Stomach (tissue), 8 donors: ENCODE measurements at regions not wholly inside any gene's neighbourhood (a gene's known extent, or its start where the extent isn't known, plus 50 kb on each side); places are given as distances from the start of the nearest gene placed in this dataset.

ENCODE experiments used
- DNase-seq, 2 donors: peaks; one replicate each; pipeline versions ENCODE4 v3.0.0 to v3.0.0-alpha.2; 2013 to 2019
- H3K27ac ChIP-seq, 5 donors: fragments of 200-600 bp in 4 of 5; sonication (generic) in 4 of 5; one replicate each; pipeline ENCODE4 v1.5.1; 2013 to 2019; ENCODE audit warnings: mild to moderate bottlenecking in 1 of 5, moderate library complexity in 1 of 5
- H3K27me3 ChIP-seq, 3 donors: fragments of 200-600 bp; sonication (generic); one replicate each; pipeline ENCODE4 v1.5.1; 2017 to 2019; ENCODE audit warnings: mixed run types in 1 of 3
- H3K36me3 ChIP-seq, 4 donors: fragments of 200-600 bp; sonication (generic); 1 replicate in 3 of 4; 2 replicates in 1 of 4; pipeline ENCODE4 v1.5.1; 2016 to 2019
- H3K4me1 ChIP-seq, 4 donors: fragments of 200-600 bp; sonication (generic); one replicate each; pipeline ENCODE4 v1.5.1; 2016 to 2019
- H3K4me3 ChIP-seq, 4 donors: fragments of 200-600 bp; sonication (generic) in 3 of 4; one replicate each; pipeline ENCODE4 v1.5.1; 2016 to 2019; ENCODE audit warnings: mild to moderate bottlenecking in 1 of 4
- H3K9me3 ChIP-seq, 4 donors: fragments of 200-600 bp; sonication (generic); one replicate each; pipeline ENCODE4 v1.5.1; 2016 to 2019
- EP300 ChIP-seq: sonication (generic); formaldehyde crosslinking; IDR thresholded peaks from one replicate; pipeline ENCODE4 v1.6.1; 2017; ENCODE audit warnings: antibody characterized with exemption
- POLR2A ChIP-seq, 4 donors: fragments of 450-650 bp; IDR thresholded peaks; one replicate each; pipeline ENCODE4 v1.6.1; 2016; ENCODE audit warnings: antibody characterized with exemption in 4 of 4, control low read depth in 2 of 4, mild to moderate bottlenecking in 1 of 4, moderate library complexity in 1 of 4
- POLR2AphosphoS5 ChIP-seq, 3 donors: sonication (generic); formaldehyde crosslinking; IDR thresholded peaks; one replicate each; pipeline ENCODE4 v1.6.1; 2016; ENCODE audit warnings: antibody characterized with exemption in 3 of 3
- WGBS, 5 donors: extraction: QIAGEN DNeasy Blood & Tissue Kit in 3 of 5; methylation state at CpG; one replicate each; pipeline versions ENCODE4 v1.1.5 to v1.1.7; 2013 to 2018; 5-methylcytosine and 5-hydroxymethylcytosine counted together
- intact Hi-C: fragments of 100-400 bp; cut with DNase I; formaldehyde crosslinking; loops from one replicate; pipeline ENCODE4 v1.15.1; 2023; ENCODE audit warnings: low total_unique reads
- small RNA-seq, 4 donors: library from RNA; depleted of rRNA; stranded (forward); fragments of <200 nt; gene quantifications; one replicate each; pipeline ENCODE3, GENCODE V24; 2016
- TF ChIP-seq, protein P1 (sequence below), 7 experiments: fragments of 450-650 bp in 4 of 7; fragments of 200-600 bp in 3 of 7; sonication (generic) in 3 of 7; IDR thresholded peaks; one replicate each; pipeline ENCODE4 v1.5.1; 2016 to 2019; ENCODE audit warnings: antibody characterized with exemption in 7 of 7, control low read depth in 2 of 7, mild to moderate bottlenecking in 1 of 7
- donor health status: healthy with polysubstance abuse.
- donor health status: Bipolar disorder and iron deficiency.
- donor health status: healthy.

DNA sequence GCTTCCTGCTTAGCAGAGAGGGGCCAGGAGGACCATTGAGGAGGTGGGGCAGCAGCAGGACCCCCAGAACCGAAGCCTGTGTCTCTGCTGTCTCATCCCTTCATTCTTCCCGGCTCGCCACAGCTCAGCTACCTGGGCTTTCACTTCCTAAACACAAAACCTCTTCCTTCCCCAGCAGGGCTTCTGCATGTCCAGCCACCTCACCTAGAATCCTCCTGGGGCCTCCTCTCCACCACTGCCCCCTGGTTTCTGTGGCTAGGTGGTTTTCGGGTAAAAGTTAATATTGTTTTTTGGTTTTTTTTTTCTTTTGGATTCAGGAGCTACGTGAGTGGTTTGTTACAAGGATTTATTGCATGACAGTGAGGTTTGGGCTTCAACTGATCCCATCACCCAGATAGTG lies 61.8 kb upstream of the PABPC3 start:
- Histone ChIP-seq H3K4me3 (no peak overlapping the region), H3K36me3 (no peaks in the 10 kb centered on the region), H3K9me3 (no peaks in the 10 kb centered on the region), H3K27ac (no peak overlapping the region), H3K4me1 (no peaks in the 10 kb centered on the region), H3K27me3 (peaks cover 0 to 45% (median 0%) of the 10 kb centered on the region in 3 donors)
- WGBS, 5 donors = 71 to 75% (median 73%) methylated on average over 5 of the region's 5 CpGs
- TF ChIP-seq POLR2AphosphoS5 (IDR thresholded peaks at IDR 0.05) = no peak
- TF ChIP-seq, protein P1, sequence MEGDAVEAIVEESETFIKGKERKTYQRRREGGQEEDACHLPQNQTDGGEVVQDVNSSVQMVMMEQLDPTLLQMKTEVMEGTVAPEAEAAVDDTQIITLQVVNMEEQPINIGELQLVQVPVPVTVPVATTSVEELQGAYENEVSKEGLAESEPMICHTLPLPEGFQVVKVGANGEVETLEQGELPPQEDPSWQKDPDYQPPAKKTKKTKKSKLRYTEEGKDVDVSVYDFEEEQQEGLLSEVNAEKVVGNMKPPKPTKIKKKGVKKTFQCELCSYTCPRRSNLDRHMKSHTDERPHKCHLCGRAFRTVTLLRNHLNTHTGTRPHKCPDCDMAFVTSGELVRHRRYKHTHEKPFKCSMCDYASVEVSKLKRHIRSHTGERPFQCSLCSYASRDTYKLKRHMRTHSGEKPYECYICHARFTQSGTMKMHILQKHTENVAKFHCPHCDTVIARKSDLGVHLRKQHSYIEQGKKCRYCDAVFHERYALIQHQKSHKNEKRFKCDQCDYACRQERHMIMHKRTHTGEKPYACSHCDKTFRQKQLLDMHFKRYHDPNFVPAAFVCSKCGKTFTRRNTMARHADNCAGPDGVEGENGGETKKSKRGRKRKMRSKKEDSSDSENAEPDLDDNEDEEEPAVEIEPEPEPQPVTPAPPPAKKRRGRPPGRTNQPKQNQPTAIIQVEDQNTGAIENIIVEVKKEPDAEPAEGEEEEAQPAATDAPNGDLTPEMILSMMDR (IDR thresholded peaks at IDR 0.05) = no peak
- no peak for TF ChIP-seq EP300
- no peak for TF ChIP-seq POLR2A (IDR thresholded peaks at IDR 0.05)
- intact Hi-C loops = no loop called here
- DNase-seq = no peak

DNA sequence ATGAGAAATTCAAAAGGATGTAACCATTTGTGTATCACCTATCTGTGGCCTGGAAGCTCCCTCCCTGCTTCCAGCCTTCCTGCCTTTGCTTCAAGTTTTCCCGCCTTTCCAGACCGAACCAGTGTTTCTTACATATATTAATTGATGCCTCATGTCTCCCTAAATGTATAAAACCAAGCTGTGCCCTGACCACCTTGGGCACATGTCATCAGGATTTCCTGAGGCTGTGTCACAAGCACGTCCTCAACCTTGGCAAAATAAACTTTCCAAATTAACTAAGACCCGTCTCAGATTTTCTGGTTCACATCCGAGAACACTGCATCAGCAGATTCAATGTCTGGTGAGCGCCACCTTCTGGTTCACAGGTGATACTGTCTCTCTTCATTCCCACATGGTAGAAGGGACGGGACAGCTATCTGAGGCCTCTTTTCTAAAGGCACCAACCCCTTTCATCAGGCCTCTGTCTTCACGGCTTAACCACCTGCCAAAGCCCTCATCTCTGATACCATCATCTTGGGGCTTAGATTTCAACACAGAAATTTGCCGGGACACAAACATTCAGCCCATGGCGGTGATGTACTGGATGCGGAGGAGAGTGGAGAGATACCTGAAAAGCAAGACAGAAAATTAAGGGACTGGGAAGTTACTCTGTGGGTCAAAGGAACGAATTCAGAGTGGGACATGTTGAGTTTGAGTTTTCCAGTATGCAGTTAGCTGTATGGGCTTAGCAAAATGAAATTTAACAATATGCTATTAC lies 58.7 kb upstream of the PABPC3 start:
- H3K27ac ChIP-seq = no peak overlapping the region
- H3K36me3 ChIP-seq = no peaks in the 10 kb centered on the region
- no peak overlapping the region for H3K4me3 ChIP-seq
- 31 to 37% (median 34%) methylated on average over 12 of the region's 12 CpGs for WGBS, 5 donors
- no peaks in the 10 kb centered on the region for H3K4me1 ChIP-seq
- no peaks in the 10 kb centered on the region for H3K9me3 ChIP-seq
- intact Hi-C loops = no loop called here
- DNase-seq = peak; percentile 46 to 86
- TF ChIP-seq, protein P1 (IDR thresholded peaks at IDR 0.05) = peak in 5 of 7 experiments; percentile 19 to 77 (median 69)
- TF ChIP-seq POLR2A (IDR thresholded peaks at IDR 0.05) (no peak), EP300 (no peak)
- H3K27me3 ChIP-seq = peaks cover 0 to 67% (median 0%) of the 10 kb centered on the region in 3 donors

DNA sequence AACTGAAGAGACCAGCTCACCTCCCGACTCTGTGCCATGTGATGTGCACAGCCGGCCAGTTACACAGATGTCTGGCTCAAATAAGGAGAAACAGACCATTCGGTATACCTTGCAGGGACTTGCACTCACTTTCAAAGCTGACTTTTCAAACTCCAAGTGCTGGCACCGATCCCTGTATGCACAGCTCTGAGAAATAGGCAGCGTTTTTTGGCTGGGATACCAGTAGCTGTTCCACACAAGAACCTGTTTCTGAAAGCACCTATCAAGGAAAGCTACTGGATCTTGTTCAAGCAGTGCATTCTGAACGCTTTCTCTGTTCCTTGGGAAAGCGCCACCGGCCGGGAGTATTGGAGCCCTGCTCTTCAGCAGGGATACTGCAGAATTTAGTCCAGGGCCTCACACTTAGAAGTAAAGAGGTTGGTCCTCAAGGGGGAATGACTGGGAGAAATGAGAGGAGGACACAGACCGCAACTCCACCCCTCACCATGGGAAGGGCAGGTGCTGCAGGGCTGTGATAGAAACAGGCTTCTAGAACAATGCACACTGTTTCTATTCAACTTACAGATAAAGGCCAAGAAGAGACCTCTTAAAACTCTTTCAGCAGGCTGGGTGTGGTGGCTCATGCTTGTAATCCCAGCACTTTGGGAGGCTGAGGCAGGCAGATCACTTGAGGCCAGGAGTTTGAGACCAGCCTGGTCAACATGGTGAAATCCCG lies 53.6 kb upstream of the PABPC3 start:
- Histone ChIP-seq H3K4me1 (peaks cover 4 to 10% (median 9%) of the 10 kb centered on the region in 4 donors), H3K27me3 (peaks cover 0 to 96% (median 22%) of the 10 kb centered on the region in 3 donors), H3K9me3 (no peaks in the 10 kb centered on the region), H3K36me3 (no peaks in the 10 kb centered on the region), H3K4me3 (no peak overlapping the region), H3K27ac (no peak overlapping the region)
- DNase-seq = no peak
- no peak for TF ChIP-seq POLR2A (IDR thresholded peaks at IDR 0.05)
- no peak for TF ChIP-seq POLR2AphosphoS5 (IDR thresholded peaks at IDR 0.05)
- TF ChIP-seq EP300 = no peak
- TF ChIP-seq, protein P1 (IDR thresholded peaks at IDR 0.05) = no peak
- intact Hi-C loops = no loop called here
- 39 to 57% (median 45%) methylated on average over 11 of the region's 11 CpGs for WGBS, 5 donors

DNA sequence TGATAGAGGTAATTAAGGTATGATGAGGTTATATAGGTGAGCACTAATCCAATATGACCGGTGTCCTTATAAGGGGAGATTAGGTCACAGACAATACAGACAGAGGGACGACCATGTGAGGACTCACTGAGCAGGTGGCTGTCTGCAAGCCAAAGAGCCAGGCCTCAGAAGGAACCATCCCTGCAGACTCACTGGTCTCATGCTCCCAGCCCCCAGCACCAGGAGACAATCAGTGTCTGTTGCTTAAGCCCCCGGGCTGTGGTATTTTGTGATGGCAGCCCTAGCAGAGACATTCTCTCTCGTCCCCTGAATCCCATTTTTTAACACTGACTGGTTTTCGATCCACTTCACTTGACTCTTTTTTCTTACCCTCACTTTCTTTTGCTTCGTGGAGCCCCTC lies 51.9 kb upstream of the PABPC3 start:
- no peak overlapping the region for H3K27ac ChIP-seq
- TF ChIP-seq POLR2AphosphoS5 (IDR thresholded peaks at IDR 0.05) (no peak), EP300 (no peak), POLR2A (IDR thresholded peaks at IDR 0.05) (no peak)
- TF ChIP-seq, protein P1 (IDR thresholded peaks at IDR 0.05) = no peak
- peaks cover 0 to 99% (median 36%) of the 10 kb centered on the region in 3 donors for H3K27me3 ChIP-seq
- no peak for DNase-seq
- H3K36me3 ChIP-seq = no peaks in the 10 kb centered on the region
- intact Hi-C loops = no loop called here
- 70 to 83% (median 75%) methylated on average over 6 of the region's 6 CpGs for WGBS, 5 donors
- H3K9me3 ChIP-seq = no peaks in the 10 kb centered on the region
- H3K4me3 ChIP-seq = no peak overlapping the region
- H3K4me1 ChIP-seq = peaks cover 5 to 13% (median 9%) of the 10 kb centered on the region in 4 donors

Small RNA genes lying in the stretch of these regions (small RNA-seq; reads per million reads assigned to genes)
- gene AL590099.1 (0 reads per million in 4 donors), gene LSP1P1 (0 reads per million in 4 donors)
